ENCODE measurements at regions not wholly inside any gene's neighbourhood (a gene's known extent, or its start where the extent isn't known, plus 50 kb on each side); places are given as distances from the start of the nearest gene placed in this dataset.

DNA sequence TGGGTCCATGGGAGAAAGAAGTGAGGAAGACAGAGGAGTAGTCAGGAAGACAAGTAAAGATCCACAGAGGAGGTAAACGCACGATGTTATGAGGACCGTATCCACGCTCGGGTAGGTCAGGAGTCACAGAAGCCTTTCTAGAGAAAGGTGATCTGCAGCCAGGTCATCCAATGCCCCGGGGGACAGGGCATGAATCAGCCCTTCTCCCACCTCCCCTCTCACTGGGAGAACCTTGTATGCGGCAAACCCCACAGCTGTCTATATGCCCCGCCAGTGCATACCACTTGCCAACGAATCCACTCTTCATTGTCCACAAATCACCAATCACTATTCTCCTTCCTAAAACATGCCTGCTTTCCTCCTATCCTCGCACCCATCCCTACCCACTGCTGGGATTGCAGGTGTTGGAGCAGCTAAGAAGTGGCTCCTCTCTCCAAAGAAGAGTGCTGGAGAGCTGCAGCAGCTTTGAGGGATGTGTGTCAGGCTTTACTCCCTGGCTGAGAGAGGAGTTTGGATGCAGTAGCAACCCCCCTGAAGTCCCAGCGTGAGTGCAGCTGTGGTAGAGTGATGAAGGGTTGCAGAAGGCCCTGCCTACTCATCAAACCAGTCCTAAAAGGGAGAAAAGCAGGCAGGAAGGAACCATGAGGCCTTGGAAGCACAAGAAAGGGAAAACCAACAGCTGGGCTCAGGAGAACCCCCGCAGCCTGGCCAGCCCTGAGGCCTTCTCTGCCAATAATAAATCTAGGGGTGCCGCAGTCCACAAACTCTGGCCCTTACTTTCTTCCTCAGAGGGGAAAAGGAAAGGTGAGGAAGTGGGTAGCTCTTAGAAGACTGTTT lies 102.2 kb upstream of the GADD45A start:
- TF ChIP-seq, protein P1, sequence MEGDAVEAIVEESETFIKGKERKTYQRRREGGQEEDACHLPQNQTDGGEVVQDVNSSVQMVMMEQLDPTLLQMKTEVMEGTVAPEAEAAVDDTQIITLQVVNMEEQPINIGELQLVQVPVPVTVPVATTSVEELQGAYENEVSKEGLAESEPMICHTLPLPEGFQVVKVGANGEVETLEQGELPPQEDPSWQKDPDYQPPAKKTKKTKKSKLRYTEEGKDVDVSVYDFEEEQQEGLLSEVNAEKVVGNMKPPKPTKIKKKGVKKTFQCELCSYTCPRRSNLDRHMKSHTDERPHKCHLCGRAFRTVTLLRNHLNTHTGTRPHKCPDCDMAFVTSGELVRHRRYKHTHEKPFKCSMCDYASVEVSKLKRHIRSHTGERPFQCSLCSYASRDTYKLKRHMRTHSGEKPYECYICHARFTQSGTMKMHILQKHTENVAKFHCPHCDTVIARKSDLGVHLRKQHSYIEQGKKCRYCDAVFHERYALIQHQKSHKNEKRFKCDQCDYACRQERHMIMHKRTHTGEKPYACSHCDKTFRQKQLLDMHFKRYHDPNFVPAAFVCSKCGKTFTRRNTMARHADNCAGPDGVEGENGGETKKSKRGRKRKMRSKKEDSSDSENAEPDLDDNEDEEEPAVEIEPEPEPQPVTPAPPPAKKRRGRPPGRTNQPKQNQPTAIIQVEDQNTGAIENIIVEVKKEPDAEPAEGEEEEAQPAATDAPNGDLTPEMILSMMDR (conservative IDR thresholded peaks at IDR 0.05) = no peak
- TF ChIP-seq EZH2 (IDR thresholded peaks at IDR 0.05; ENCODE audit: low read depth) = no peak

Data from PC-9 (cell line).